ENCODE measurements at regions not wholly inside any gene's neighbourhood (a gene's known extent, or its start where the extent isn't known, plus 50 kb on each side); places are given as distances from the start of the nearest gene placed in this dataset.

DNA sequence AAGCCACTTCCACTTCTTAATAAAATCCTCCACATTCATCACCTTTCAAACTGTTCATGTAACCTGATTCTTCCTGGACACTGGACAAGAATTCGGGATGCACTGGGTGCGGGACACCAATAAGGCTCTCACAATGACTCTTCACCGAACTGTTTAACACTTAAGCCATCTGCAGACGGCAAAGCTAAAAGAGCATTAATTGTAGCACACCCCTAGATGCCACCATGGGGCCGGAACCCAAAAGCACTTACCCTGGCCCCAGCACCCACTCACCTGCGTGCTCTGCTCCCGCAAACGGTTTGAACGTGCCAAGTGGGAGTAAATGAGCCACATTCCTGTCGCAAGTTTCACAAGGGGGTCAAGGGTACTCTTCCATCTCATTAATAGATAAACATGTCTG, 254.3 kb upstream of the PRR20A start:
- no peaks in the 10 kb centered on the region for H3K4me1 ChIP-seq (ENCODE audit: control insufficient read depth, insufficient read depth, low read length)
- TF ChIP-seq RBAK (tag by site-specific recombination; IDR thresholded peaks at IDR 0.05), result no peak
- no peak for TF ChIP-seq ZNF404 (tag by site-specific recombination; IDR thresholded peaks at IDR 0.05)
- TF ChIP-seq WT1 (tag by site-specific recombination; IDR thresholded peaks at IDR 0.05), result no peak
- TF ChIP-seq ZNF175 (tag by site-specific recombination; IDR thresholded peaks at IDR 0.05), result no peak
- TF ChIP-seq, protein P1, sequence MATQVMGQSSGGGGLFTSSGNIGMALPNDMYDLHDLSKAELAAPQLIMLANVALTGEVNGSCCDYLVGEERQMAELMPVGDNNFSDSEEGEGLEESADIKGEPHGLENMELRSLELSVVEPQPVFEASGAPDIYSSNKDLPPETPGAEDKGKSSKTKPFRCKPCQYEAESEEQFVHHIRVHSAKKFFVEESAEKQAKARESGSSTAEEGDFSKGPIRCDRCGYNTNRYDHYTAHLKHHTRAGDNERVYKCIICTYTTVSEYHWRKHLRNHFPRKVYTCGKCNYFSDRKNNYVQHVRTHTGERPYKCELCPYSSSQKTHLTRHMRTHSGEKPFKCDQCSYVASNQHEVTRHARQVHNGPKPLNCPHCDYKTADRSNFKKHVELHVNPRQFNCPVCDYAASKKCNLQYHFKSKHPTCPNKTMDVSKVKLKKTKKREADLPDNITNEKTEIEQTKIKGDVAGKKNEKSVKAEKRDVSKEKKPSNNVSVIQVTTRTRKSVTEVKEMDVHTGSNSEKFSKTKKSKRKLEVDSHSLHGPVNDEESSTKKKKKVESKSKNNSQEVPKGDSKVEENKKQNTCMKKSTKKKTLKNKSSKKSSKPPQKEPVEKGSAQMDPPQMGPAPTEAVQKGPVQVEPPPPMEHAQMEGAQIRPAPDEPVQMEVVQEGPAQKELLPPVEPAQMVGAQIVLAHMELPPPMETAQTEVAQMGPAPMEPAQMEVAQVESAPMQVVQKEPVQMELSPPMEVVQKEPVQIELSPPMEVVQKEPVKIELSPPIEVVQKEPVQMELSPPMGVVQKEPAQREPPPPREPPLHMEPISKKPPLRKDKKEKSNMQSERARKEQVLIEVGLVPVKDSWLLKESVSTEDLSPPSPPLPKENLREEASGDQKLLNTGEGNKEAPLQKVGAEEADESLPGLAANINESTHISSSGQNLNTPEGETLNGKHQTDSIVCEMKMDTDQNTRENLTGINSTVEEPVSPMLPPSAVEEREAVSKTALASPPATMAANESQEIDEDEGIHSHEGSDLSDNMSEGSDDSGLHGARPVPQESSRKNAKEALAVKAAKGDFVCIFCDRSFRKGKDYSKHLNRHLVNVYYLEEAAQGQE (tag by site-specific recombination; IDR thresholded peaks at IDR 0.05), result no peak
- no peak for TF ChIP-seq IKZF3 (tag by site-specific recombination; IDR thresholded peaks at IDR 0.05)
- no peak overlapping the region for H3K4me3 ChIP-seq (ENCODE audit: low read depth, low read length)
- CTCF ChIA-PET, result no interaction called here
- no peaks in the 10 kb centered on the region for H3K9me3 ChIP-seq (ENCODE audit: control insufficient read depth, insufficient read depth, low read depth, low read length)
- no peaks in the 10 kb centered on the region for H3K36me3 ChIP-seq (ENCODE audit: control insufficient read depth in 2 of 2, insufficient read depth in 1 of 2, low read length in 2 of 2)
- H3K27ac ChIP-seq (ENCODE audit: extremely low read depth, low read depth, low read length), result no peak overlapping the region
- POLR2A ChIA-PET, result no interaction called here

DNA sequence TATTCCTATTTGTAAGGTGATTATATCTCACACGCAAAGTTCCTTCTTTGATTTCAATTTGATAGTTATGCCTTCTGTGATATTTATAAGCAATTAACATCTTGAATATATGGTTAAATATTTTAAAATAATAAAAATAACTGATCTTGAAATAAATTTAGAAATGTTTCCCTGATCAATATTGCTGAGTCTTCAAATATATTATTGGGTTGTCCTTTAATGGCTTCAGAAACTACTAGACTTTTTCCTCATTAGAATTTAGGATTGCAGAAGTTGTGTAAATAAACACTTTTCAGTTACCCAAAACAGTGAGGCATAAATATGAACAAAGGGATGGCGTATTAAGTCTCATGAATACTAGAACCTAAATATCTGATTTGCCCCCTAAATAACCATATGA, 252.3 kb upstream of the PRR20A start:
- TF ChIP-seq ZNF23 (tag by site-specific recombination; IDR thresholded peaks at IDR 0.05; ENCODE audit: borderline replicate concordance), result no peak
- TF ChIP-seq ZNF791 (tag by site-specific recombination; IDR thresholded peaks at IDR 0.05), result no peak
- TF ChIP-seq ZNF132 (tag by site-specific recombination; IDR thresholded peaks at IDR 0.05; ENCODE audit: borderline replicate concordance), result no peak
- no peak for TF ChIP-seq ZSCAN16 (tag by site-specific recombination; IDR thresholded peaks at IDR 0.05)
- TF ChIP-seq ZNF155 (tag by site-specific recombination; IDR thresholded peaks at IDR 0.05), result no peak
- no peak for TF ChIP-seq ZNF670 (tag by site-specific recombination; IDR thresholded peaks at IDR 0.05; ENCODE audit: low read depth)
- TF ChIP-seq GLI2 (tag by site-specific recombination; IDR thresholded peaks at IDR 0.05; ENCODE audit: borderline replicate concordance, low read depth), result no peak
- TF ChIP-seq ZNF211 (tag by site-specific recombination; IDR thresholded peaks at IDR 0.05; ENCODE audit: low read depth), result no peak
- TF ChIP-seq ZIC2 (tag by site-specific recombination; IDR thresholded peaks at IDR 0.05), result no peak
- TF ChIP-seq, protein P2, sequence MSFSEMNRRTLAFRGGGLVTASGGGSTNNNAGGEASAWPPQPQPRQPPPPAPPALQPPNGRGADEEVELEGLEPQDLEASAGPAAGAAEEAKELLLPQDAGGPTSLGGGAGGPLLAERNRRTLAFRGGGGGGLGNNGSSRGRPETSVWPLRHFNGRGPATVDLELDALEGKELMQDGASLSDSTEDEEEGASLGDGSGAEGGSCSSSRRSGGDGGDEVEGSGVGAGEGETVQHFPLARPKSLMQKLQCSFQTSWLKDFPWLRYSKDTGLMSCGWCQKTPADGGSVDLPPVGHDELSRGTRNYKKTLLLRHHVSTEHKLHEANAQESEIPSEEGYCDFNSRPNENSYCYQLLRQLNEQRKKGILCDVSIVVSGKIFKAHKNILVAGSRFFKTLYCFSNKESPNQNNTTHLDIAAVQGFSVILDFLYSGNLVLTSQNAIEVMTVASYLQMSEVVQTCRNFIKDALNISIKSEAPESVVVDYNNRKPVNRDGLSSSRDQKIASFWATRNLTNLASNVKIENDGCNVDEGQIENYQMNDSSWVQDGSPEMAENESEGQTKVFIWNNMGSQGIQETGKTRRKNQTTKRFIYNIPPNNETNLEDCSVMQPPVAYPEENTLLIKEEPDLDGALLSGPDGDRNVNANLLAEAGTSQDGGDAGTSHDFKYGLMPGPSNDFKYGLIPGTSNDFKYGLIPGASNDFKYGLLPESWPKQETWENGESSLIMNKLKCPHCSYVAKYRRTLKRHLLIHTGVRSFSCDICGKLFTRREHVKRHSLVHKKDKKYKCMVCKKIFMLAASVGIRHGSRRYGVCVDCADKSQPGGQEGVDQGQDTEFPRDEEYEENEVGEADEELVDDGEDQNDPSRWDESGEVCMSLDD (tag by site-specific recombination; IDR thresholded peaks at IDR 0.05), result no peak
- TF ChIP-seq FEZF1 (tag by site-specific recombination; IDR thresholded peaks at IDR 0.05), result no peak
- no peak for TF ChIP-seq ZNF121 (tag by site-specific recombination; IDR thresholded peaks at IDR 0.05)
- POLR2A ChIA-PET, result no interaction called here
- H3K4me1 ChIP-seq (ENCODE audit: control insufficient read depth, insufficient read depth, low read length), result no peaks in the 10 kb centered on the region

DNA sequence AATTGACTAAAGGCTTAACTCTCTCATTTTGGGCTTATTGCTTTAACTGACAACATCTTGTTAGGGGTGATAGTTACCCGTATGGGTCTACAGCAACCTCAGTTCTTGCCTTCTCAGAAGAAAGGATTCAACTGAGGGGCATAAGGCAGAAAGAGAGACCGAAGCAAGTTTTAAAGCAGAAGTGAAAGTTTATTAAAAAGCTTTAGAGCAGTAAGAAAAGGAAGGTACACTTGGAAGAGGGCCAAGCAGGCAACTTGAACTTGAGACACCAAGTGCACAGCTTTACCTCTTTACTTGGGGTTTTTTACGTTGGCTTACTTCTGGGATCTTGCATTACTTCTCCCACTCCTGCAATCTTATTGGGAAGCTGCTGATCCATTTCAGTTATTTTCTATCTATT, 246.9 kb upstream of the PRR20A start:
- ChIA-PET POLR2A (no interaction called here), CTCF (no interaction called here)
- no peaks in the 10 kb centered on the region for H3K9me3 ChIP-seq (ENCODE audit: control insufficient read depth, insufficient read depth, low read depth, low read length)
- no peak overlapping the region for H3K27ac ChIP-seq (ENCODE audit: extremely low read depth, low read depth, low read length)
- H3K4me3 ChIP-seq (ENCODE audit: low read depth, low read length), result no peak overlapping the region
- no peaks in the 10 kb centered on the region for H3K36me3 ChIP-seq (ENCODE audit: control insufficient read depth in 2 of 2, insufficient read depth in 1 of 2, low read length in 2 of 2)
- H3K4me1 ChIP-seq (ENCODE audit: control insufficient read depth, insufficient read depth, low read length), result no peaks in the 10 kb centered on the region
- TF ChIP-seq ZNF701 (tag by site-specific recombination; IDR thresholded peaks at IDR 0.05), result no peak
- no peak for TF ChIP-seq ZNF544 (tag by site-specific recombination; IDR thresholded peaks at IDR 0.05)
- no peak for TF ChIP-seq HOXD13 (CRISPR knock-in tag; IDR thresholded peaks at IDR 0.05; ENCODE audit: borderline replicate concordance)
- TF ChIP-seq ZFP41 (tag by site-specific recombination; IDR thresholded peaks at IDR 0.05; ENCODE audit: borderline replicate concordance), result no peak
- TF ChIP-seq, protein P1 (tag by site-specific recombination; IDR thresholded peaks at IDR 0.05), result no peak
- no peak for TF ChIP-seq KLF1 (tag by site-specific recombination; IDR thresholded peaks at IDR 0.05)
- no peak for TF ChIP-seq ZNF747 (tag by site-specific recombination; IDR thresholded peaks at IDR 0.05)
- TF ChIP-seq MZF1 (tag by site-specific recombination; IDR thresholded peaks at IDR 0.05; ENCODE audit: borderline replicate concordance), result no peak

More for the DNA sequence above, 252.3 kb upstream of the PRR20A start:
- no peaks in the 10 kb centered on the region for H3K36me3 ChIP-seq (ENCODE audit: control insufficient read depth in 2 of 2, insufficient read depth in 1 of 2, low read length in 2 of 2)
- no peak overlapping the region for H3K27ac ChIP-seq (ENCODE audit: extremely low read depth, low read depth, low read length)
- H3K4me3 ChIP-seq (ENCODE audit: low read depth, low read length), result no peak overlapping the region
- CTCF ChIA-PET, result no interaction called here
- H3K9me3 ChIP-seq (ENCODE audit: control insufficient read depth, insufficient read depth, low read depth, low read length), result no peaks in the 10 kb centered on the region
